Amygdala (tissue), 56 donors: ENCODE measurements at regions not wholly inside any gene's neighbourhood (a gene's known extent, or its start where the extent isn't known, plus 50 kb on each side); places are given as distances from the start of the nearest gene placed in this dataset.
A peak's percentile ranks its signal among the peaks of the same experiment; 100 is the strongest.

Experiments
- DNase-seq, 56 donors: peaks; one replicate each; lab custom pipeline; 2025; lab: John Stamatoyannopoulos, UW

GRCh38 chr22:22741843-22742242, 97.4 kb downstream of the GGTLC2 start:
- DNase-seq: no peak

GRCh38 chr22:22742641-22743040, 98.2 kb downstream of the GGTLC2 start:
- DNase-seq: no peak

- DNase-seq: no peak
Measured at GRCh38 chr22:22743128-22743760, 98.8 kb downstream of the GGTLC2 start.

DNA sequence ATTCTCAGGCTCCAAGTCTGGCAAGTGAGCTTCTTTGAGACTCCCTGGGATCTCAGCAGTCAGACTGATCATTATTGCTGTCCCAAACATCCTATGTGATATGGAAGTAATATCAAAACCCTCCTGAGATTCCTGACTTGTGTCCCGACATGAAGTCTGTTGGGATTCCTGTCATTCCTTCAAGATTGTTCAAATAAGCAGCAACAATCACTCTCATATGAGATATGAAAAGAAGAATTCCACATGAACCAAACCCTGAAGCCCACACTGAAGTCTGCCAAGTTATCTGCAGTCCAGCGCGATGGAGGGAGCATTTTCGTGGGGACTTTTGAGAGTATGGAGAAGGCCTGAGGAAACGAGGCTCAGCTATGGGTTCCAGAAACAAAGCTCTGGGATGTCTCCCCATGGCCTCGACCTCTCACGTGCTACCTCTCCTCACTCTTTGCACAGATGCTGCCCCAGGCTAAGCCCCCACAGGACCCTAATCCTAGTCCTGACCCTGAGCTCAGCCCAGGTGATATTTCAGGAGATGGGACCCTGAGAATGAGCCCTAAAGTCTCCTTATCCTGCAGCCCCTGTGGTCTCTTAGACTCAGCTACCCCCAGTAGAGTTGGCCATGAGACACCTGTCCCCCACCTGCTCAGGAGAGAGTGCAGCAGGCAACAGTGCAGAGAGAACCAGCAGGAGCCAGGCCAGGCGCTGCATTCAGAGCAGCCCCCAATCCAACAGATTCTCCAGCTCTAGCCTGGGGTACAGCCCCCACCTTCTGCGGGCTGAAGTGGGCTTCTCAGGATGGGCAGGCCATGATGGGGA, 100.2 kb downstream of the GGTLC2 start:
- DNase-seq: no peak

- DNase-seq: peak in 11 of 56 donors; percentile 3 to 49 (median 13)
Measured at GRCh38 chr22:22745225-22746060, 101.0 kb downstream of the GGTLC2 start.

DNA sequence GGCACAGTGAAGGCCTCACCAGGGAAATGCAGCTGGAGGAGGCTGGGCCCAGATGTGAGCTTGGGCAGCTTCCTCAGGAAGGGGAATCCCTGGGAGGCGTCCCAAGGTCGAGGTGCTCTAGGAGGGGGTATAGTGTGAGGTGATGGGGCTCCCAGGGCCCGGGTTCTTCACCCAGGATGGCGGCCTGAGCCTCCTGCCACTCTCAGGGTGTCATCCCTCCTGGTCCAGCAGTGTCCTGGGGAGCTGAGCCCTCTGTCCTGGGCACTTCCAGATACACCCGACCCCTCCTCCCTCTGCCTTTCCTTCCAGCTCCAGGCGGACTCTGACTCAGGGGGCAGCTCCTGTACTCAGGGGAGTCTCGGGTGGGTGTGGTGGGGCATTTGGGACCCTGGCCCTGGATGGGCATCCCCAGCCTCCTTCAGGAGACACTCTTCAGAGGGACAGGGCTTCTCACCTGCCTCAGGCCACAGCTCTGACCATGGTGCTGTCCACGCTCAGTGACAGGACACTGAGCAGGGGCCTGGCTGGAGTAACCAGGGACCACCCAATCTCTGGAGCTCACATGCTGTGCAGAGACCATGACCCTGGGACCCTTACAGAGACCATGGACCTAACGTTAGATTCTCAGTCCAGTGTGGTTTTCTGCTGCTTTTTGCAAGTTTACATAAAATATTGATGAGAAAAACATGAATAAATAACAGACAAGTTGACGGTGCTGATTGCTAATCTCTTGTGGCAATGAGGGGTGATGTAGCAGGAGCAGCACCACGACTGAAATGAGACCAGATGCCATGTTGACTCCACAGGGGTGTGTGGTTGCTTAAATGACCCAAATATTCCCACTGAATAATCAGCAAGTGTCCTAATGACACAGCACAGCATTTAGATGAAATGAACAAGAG, 101.9 kb downstream of the GGTLC2 start:
- no peak for DNase-seq

GRCh38 chr22:22746963-22747933, 102.8 kb downstream of the GGTLC2 start:
- DNase-seq: no peak

- DNase-seq: peak in 18 of 56 donors; percentile 2 to 71 (median 10)
Measured at GRCh38 chr22:22748297-22748743, 103.9 kb downstream of the GGTLC2 start.

- no peak for DNase-seq
Measured at GRCh38 chr22:22748756-22749155, 104.3 kb downstream of the GGTLC2 start.

- DNase-seq: no peak
Measured at GRCh38 chr22:22749167-22749758, 104.8 kb downstream of the GGTLC2 start.

DNA sequence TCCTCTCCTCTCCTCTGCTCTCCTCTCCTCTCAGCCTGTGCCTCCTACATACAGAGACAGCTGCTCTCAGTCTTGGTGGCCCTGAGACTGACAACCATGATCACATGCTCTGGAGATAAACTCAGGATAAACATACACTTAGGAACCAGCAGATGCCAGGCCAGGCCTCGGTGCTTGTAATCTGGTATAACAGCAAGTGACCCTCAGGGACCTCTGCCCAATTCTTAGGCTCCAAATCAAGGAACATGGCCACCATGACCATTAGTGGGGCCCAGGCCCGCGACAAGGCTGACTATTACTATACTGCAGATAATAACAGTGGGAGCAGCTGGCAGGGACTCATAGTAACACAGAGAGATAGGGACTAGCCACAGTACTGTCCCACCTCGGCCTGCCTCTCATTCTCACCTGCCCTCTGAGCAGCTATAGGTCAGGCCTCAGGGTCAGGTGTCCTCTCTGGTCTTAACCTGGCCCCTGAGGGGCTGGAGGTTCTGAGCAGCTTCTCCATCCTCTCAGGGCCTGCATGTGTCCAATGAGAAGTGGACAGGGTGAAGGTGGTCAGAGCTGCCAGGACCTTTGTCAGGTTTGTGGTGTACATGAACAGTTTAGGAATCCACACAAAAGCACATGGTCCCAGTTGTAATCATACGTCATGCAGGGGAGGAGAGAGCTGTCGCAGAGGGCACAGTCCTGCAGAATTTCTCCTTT, 106.1 kb downstream of the GGTLC2 start:
- DNase-seq: no peak

GRCh38 chr22:22751043-22751603, 106.7 kb downstream of the GGTLC2 start:
- no peak for DNase-seq

DNA sequence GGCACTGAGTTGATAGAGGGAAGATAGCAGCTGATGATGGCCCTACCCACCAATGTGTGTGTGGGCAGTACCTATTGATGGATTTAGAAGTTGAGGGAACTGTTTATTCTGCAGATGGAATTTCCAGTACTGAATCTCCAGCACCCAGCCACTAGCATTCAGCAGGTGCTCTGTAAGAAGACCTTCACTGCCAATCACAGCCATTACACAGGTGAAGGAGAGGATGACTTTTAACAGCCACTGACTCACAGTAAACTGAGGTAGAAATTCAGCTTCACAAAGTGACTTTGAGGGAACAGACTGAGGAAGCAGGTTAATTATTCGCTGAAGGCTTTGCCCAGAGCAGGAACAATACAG, 107.8 kb downstream of the GGTLC2 start:
- no peak for DNase-seq

GRCh38 chr22:22752556-22753477, 108.4 kb downstream of the GGTLC2 start:
- no peak for DNase-seq

DNA sequence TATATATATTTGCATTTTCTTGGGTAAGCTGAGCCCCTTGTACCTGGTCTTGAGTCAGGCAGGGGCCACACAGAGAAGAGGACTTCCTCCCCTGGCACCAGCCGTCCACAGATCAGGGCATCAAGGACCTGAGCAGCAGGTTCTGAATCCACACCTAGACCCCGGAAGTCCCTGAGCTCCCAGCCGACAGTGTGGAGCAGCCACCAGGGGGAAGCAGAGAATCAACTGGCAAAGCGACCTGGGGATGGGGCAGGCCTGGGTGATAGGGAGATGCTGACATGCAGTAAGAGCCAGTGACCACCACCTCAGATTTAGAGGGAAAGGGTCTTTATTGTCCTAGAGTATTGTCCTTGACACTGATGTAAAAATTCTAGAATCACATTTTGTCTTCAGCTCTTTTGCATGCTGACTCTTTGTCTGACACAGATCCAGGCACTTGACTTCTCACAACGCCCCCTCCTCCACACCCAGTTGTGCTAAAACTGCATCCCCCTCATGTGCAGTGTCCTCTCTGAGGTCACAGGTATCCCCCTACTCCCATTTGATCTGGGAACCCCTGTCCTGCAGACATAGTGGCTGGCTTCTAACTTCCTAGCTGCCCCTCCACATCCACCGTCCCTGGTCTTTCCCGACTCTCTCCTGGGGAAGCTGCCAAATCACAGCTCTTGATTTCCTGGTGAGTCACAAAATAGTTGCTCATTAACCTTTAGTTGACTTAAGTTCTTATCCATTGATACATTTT, 109.3 kb downstream of the GGTLC2 start:
- peak in 15 of 56 donors; percentile 1 to 38 (median 8) for DNase-seq

DNA sequence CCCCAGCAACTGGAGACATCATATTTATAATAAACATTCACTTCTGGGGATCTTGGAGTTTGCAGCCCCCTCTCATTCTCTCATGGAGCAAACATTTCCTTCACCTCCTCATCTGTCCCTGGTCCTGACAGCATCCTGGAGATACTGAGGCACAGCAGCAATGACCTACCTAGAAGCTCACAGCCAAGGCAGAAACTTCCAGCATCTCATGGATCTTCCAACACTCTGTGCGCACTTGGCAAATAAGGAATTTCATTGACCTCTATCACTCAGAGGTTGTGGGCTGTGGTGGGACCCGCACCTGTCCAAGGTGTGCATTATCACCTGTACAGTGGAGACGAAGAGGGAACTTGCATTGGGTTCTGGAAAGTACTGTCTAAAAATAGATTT, 109.8 kb downstream of the GGTLC2 start:
- DNase-seq: no peak
